HG02840 (cell line): ENCODE measurements at regions not wholly inside any gene's neighbourhood (a gene's known extent, or its start where the extent isn't known, plus 50 kb on each side); places are given as distances from the start of the nearest gene placed in this dataset.

Experiments
- ATAC-seq: cut with Tn5 transposase; IDR thresholded peaks from one replicate; pipeline ENCODE4 v1.9.1; 2021; ENCODE audit warnings: mild to moderate bottlenecking, moderate library complexity, moderate number of reproducible peaks; ENCODE audit not compliant: unreplicated experiment, low FRiP score

DNA sequence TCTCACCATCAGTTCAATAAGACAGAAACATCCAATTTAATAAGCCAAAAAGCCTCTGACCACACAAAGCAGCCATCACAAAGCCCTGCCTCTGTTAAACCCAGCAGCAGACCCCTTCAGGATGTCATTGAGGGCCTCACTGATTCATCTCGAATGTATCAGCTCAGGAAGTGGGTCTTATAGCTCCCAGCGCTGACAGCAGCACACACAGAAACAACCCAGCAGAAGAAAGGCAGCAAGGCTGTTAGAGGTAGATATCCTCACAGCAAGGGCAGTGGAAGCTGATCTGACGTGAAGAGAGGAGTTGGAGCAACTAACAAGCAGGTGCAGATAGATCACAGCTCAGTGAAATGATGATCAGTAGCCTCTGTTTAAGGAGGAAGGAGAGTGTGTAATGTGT lies 86.2 kb upstream of the NCAM1 start:
- no peak for ATAC-seq

DNA sequence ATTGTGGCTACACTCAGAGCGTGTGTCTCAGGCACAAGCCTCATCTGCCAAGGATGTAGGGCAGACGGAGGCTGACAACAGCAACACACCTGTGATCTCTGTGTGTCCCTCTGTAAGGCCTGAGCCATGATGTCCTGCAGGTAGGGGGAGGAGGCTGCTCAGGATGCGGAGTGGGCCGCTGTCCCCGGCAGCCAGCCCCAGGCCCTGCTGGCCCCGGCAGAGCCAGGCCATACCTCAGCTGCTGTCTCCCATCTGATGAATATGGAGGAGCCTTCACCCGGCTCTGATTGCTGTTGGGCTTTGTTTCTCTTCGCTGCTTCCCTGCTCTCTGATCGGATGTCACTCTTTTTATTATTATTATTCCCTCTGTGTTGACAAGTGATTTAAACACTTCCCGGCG lies 83.6 kb upstream of the NCAM1 start:
- no peak for ATAC-seq

DNA sequence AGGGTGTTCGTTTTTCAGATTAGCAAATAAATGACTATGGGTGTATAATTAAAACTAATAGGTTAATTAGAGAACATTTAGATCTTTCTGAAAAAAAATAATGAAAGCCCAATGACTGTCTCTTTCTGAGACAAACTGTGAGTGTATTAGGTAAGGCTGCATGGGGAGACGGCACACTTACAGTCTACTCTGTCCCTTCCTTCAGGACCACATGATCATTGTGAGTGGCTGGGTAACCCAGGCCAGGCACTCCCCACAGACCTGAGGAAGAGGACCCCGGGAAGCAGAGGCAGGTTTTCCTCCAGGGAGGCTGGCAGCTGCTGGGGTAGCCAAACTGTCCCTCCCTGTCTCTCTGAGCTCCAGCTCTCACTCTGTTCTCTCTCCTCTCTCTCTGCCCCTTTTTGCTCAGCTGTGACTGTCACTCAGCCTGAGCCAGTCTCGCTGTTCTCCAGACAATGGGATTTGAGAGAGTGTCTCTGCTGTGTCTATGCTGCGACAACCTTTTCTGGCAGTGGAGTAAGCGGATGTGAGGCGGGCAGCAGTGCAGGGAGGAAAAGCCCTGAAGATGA lies 83.1 kb upstream of the NCAM1 start:
- no peak for ATAC-seq

DNA sequence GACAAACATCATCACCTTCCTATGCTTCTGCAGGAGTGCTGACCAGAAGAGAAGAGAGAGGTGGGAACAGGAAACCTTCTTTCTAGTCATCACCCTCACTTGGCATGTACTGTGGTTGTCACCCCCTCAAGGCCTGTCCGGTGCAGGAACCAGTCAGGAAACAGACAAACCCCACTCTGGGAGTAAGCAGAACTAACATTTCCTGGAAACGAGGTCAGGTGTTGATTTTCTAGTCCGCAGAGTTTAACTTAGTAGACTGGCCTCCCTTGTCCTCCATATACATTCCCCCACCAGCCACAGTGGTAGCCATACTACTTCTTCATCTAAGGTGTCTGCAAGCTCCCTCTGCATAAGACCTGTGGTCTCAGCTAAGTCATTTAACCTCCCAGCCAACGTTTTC lies 80.7 kb upstream of the NCAM1 start:
- no peak for ATAC-seq

DNA sequence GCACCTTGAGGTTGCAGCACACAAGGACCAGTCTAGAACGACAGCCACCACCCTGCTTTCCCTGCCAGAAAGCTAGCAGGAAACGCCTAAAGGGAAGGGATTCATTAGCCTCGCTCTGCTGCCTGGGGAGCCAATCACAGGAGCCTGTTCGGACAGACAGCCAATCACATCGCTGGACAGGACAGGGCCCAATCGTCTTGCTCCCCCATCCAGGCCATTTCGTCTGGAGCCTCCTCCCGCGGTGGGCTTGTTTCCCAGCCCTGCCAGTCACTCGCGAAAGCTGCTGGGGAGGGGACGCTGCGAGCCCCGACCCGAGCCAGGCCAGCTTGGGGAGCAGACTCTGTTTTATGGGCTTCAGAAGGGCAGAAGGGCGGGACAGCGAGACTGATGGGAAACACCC lies 79.8 kb upstream of the NCAM1 start:
- ATAC-seq: no peak

DNA sequence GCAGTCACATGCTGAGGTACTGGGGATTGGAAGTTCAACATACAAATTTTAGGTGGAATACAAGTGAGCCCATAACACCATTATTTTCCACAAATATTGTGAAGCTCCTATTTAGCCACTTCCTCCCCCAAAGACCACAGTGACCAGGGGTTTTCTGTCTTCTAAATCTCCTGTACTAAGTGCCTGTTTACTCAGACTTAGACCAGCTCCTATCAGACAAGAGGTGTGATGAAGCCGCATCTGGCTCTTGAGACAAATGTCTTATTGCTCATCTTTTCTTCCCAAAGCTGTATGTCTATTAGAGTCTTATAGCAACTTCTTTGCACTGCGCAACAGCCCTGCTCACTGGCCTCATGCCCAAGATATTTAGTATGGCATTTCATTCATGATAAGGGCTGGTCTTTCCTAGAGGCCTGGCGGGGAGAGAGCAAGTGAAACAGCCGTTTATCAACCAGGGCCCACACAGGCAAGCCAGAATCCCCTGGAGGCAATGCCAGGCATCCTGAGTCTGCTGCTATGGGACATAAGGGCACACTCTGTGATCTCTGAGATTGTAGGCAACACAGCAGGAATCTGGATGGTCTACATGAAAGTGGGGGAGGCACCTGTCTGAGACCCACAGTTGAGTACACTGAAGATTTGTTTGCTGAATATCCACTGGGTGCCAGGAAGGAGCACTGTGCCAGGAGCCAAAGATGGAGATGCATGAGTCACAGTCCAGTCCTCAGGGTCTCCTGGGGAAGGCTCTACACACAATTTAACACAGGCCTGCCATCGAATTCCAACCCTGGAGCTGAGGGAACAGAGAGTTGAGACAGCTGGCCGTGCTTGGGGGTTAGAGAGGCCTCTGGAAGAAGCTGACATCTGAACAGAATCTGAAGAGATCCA lies 78.5 kb upstream of the NCAM1 start:
- no peak for ATAC-seq

DNA sequence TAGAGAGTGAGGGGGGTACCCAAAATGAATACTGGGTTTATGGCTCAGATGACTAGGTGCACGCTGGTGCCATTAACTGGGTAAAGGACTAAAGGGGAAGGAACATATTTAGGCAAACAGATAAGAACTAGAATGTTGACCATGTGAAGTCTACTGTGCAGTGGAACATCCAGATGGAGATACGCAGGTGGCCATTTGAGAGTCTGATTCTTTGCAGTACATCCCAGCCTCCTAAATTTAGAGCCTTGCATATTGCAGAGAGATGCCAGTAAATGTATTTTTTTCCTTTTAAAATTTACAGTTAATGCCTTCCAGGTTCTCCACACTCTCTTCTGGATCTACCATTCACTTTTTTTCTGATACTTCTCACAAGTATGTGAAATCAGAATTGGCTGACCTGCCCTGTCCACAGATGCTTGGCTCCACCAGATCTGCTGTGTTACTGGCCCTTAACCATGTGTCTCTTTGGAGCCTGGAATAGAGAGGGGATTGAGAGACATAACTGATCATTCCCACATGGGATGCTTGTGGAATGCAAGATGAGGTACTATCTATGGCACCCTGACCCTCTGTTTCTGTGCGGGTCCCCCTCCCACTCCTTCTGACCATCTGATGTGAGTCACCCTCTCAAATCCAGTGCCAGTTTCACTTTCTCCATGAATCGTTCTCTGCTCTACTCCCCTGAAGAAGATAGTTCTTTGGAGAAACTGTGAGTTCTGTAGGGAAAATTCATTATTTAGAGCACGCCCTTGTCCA lies 77.0 kb upstream of the NCAM1 start:
- no peak for ATAC-seq

DNA sequence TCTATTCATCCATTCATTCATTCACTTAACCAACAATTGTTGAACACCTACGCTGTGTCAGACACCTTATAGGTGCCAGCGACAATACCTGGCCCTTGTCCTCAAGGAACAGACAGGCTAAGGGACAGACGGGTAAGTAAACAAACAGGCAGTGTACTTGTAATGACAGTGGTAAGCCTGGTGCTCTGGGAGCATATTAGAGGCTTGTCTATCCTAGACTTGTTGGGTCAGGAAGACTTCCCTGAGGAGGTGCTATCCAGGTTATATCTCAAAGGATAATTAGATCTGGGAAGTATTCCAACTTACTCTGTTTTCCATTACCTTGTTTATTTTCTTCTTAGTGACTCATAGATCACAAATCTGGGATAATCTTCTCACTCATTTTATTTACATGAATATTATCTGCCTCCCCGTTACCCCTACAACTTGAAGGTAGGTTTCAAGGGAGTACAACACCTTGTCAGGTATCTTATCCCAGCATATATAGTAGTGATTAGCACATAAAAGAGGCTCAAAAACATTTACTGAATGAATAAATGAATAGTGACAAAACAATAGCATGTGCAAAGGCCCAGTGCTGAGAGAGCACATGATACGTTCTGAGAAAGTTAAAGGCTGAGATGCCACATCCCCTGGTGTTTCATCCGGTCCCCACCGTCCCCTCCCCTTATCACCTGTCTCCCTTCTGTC lies 75.3 kb upstream of the NCAM1 start:
- ATAC-seq: no peak

DNA sequence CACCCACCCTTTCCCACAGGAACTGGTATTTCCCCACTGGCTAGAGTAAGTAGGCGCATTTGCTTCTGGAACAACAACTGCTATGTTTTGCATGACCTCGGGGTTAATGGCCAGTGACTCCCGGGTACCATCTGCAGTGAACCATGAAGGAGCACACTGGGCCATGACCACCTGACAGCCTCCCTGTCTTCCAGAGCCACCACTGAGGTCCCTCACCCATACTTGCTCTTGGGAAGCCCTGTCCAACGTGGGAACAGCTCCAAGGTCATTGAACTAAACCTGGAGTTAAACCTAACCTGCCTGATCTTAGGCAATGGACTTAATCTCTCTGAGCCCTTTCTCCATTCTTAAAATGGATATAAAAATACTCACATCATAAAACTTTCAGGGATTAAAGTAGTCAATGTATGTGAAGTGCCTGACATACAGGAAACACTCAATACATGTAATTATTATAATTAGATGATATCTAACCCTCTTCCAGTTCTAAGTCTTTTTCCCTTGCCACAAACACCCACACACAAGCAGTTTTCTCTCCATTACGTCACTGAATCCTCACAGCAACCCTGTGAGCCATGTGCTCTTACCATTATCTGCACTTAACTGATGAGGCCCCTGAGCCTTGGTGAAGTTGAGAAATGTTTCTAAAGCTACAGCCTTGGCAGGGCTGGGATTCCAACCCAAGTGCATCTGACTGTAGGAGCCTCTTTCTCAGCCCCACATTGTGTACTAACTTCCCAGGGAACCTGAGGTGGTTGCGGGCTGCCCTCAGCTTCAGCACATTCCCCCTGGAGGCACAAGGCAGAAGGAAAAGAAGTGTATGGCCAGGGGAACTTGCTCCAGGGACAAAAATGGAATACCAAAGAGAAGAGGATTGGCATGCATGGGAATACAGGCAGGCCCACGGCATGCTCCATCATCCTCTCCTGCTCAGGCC lies 74.5 kb upstream of the NCAM1 start:
- no peak for ATAC-seq

DNA sequence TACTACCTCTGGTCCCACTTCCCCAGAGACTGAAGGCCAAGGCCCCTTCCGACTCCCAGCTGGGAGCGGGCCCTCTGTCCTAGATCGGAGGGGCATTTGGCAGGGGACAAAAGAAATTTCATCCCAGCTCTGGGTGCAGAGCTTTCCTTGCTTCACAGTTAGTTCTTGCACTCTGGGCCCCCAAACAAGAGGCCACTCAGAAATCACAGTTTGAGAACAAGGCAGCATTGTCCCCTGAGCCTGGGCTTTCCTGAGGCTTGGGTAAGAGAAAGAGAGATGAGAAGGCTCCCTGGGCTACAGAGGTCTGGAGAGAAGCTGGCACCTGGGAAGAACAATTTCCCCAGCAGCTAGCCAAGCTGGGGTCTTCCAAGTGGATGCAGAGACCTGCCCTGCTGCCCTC lies 71.8 kb upstream of the NCAM1 start:
- no peak for ATAC-seq

DNA sequence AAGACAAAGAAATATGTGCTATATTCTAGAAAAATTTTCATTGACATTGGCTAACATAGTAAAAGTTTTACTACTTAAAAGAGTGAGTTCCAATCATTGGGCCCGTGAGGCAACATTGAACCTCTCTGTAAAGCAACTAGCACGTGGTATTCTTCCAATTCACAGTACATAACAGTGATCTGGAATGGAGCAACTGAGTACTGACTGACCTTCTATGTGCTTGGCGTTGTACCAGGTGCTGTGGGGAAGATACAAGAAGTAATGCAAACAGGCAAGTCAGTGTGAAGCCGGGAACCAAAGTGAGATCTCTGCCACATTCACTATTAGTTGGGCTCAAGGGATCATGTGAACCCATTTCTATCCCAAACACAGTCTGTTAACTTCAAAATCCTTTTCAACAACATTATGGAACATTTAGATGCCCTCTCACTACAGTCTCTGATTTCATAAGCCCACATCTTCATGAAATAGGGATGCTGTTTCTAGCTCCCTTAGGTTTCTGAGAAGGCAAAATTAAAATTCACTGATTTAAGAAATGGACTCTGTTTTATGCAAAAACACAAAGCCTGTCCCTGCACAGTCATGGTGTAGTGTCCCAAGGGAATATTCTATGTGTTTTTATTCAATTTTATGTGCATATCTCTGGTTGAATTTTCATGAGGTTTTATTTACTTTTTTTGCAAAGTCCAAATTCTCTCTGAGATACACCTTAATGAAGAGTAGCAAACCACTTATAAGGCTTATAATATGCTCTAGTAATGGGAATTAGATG lies 61.8 kb upstream of the NCAM1 start:
- no peak for ATAC-seq

DNA sequence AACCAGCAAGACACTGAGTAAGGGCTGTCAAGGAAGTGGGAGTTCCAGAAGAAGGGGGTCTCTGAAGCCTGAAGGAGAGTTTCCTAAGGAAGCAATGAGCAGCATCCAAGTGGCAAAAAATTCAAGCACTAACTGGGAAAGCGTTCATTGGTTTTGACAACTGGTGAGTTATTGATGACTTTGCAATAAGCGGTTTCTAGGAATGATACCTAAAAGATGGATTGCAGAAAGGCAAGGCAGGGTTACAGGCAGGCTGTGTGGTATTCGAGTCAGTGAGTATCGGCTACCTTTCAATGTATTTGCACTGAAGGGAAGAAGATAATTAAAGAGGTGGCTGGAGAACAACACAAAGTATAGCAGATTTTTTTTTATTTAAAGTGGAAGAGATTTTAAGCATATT lies 59.3 kb upstream of the NCAM1 start:
- ATAC-seq: no peak

DNA sequence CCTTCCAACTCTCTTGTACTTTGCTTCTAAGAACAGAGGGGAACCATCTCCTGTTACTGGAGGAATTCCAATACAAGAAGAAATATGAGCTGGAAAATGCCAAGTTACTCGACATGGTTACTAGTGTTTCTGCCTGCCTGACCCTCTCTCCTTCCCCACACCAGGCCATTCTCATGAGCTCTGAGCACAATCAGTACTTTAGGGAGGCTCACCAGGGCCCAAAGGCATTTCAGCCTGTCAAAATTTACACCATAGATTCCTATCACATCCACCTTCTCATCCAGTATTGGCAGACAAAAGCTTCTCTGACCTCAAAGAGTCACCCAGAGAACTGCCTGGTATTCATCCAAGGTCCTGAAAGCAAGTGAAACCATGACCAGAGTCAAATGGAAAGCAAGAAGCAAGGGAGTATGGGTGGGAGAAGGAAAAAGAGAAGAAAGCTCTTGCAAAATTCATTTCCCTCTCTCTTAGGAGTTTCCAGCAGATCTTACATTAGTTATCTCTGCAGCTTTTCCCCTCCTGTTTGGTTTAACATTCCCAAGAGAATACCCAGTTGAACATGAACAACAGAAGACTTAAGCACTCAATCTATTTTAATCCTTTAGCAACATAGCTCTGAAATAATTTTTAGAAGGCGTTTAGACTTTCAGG lies 58.7 kb upstream of the NCAM1 start:
- ATAC-seq: no peak

DNA sequence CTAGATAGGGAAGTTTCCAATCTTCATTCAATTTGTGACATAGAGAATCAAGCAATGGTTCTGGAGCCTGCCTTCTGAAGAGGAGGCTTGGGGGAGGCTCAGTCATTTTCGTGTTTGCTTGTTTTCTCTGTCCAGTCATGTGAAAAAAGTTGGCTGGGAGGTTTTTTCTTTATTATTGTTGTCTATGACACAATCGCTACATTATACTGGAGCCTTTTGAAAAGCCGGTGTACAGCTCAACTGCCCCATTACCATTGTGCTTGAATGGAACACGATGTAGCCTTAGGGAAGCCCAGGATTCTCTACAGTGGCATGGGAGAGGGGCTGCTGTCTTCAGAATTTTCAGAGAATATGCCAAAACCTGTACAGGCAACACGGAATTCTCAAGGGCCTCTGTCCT lies 57.9 kb upstream of the NCAM1 start:
- ATAC-seq: no peak

DNA sequence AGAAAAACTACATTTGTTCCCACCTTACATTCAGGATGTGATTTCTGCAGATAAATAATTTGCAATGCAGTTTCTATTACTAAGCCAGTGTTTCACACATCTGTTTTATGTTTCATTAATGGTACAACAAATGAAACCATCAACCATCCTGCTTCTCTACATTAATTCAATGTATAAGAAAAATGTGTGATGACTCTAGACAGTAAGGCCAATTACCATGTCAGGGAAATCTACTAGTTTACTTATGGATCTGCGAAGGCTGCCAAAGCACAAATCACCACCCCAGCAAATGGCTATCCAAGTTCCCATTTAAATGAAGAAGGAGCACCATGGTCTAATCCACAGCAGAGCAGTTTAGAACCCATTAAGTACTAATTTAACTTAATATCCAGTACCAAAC lies 50.1 kb upstream of the NCAM1 start:
- no peak for ATAC-seq
